OCI-LY3 (cell line): ENCODE measurements at regions not wholly inside any gene's neighbourhood (a gene's known extent, or its start where the extent isn't known, plus 50 kb on each side); places are given as distances from the start of the nearest gene placed in this dataset.

Source experiments
- H2AFZ ChIP-seq: fragments of 200-600, 300-600 bp; shearing (Covaris generic); 2 replicates; pipeline ENCODE4 v1.6.0; 2014; ENCODE audit warnings: antibody characterized with exemption, low read depth, low read length
- H3K27ac ChIP-seq: fragments of 200-600, 300-600 bp; sonication (generic); 2 replicates; pipeline ENCODE4 v1.5.1; 2014; ENCODE audit warnings: mild to moderate bottlenecking, low read length, moderate library complexity, mixed read lengths
- H3K27me3 ChIP-seq: fragments of 200-600, 300-600 bp; sonication (generic); 2 replicates; pipeline ENCODE4 v1.6.1; 2014; ENCODE audit warnings: low read depth, low read length, mixed read lengths
- H3K36me3 ChIP-seq: fragments of 200-600, 300-600 bp; sonication (generic); replicated peaks from 2 replicates; pipeline ENCODE3; 2014; ENCODE audit warnings: low read depth, low read length, mixed read lengths
- H3K4me1 ChIP-seq: fragments of 300-600, 200-600 bp; sonication (generic); 2 replicates; pipeline ENCODE4 v1.6.1; 2014; ENCODE audit warnings: low read length, mixed read lengths
- H3K4me2 ChIP-seq: fragments of 200-600, 300-600 bp; sonication (generic); 2 replicates; pipeline ENCODE4 v1.6.1; 2014; ENCODE audit warnings: low read length, mixed read lengths
- H3K4me3 ChIP-seq: fragments of 300-600, 200-600 bp; sonication (generic); 2 replicates; pipeline ENCODE4 v1.5.1; 2014; ENCODE audit warnings: antibody characterized with exemption, mild to moderate bottlenecking, low read length, moderate library complexity
- H3K79me2 ChIP-seq: fragments of 300-600, 200-600 bp; shearing (Covaris generic); 2 replicates; pipeline ENCODE4 v1.6.1; 2014; ENCODE audit warnings: mild to moderate bottlenecking, low read length, mixed read lengths
- H3K9ac ChIP-seq: fragments of 300-600, 200-600 bp; shearing (Covaris generic); 2 replicates; pipeline ENCODE4 v1.6.0; 2014; ENCODE audit warnings: mild to moderate bottlenecking, low read length, moderate library complexity
- H3K9me3 ChIP-seq: fragments of 200-600, 300-600 bp; shearing (Covaris generic); 2 replicates; pipeline ENCODE4 v1.6.1; 2014; ENCODE audit warnings: low read length, mixed read lengths; ENCODE audit not compliant: insufficient read depth
- H4K20me1 ChIP-seq: fragments of 200-600, 300-600 bp; sonication (generic); 2 replicates; pipeline ENCODE4 v1.6.1; 2016; ENCODE audit warnings: low read length, mixed read lengths; ENCODE audit not compliant: insufficient read depth
- EZH2phosphoT487 ChIP-seq: fragments of 200-600 bp; shearing (Covaris generic); IDR thresholded peaks from 2 replicates; pipeline ENCODE4 v1.6.1; 2018; ENCODE audit warnings: antibody characterized with exemption, mixed run types, low read depth
- TF ChIP-seq, protein P1 (sequence below): fragments of 200-600, 300-600 bp; sonication (generic); IDR thresholded peaks from 2 replicates; pipeline ENCODE4 v1.5.1; 2014; ENCODE audit warnings: antibody characterized with exemption, low read length, low read depth

DNA sequence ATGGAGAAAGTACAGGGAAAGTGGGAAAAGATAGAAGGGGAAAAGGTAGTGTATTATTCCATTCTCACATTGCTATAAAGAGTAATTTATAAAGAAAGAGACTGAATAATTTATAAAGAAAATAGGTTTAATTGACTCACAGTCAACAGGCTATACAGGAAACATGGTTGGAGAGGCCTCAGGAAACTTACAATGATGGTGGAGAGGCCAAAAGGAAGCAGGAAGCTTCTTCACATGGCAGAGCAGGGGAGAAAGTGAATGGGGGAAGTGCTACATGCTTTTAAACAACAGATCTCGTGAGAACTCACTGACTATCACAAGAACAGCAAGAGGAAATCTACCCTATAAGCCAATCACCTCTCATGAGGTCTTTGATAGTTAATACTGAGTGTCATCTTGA, 725.0 kb upstream of the FLRT2 start:
- Histone ChIP-seq H3K36me3 (no peaks in the 10 kb centered on the region), H3K4me2 (no peak overlapping the region)
- no peak for TF ChIP-seq EZH2phosphoT487

DNA sequence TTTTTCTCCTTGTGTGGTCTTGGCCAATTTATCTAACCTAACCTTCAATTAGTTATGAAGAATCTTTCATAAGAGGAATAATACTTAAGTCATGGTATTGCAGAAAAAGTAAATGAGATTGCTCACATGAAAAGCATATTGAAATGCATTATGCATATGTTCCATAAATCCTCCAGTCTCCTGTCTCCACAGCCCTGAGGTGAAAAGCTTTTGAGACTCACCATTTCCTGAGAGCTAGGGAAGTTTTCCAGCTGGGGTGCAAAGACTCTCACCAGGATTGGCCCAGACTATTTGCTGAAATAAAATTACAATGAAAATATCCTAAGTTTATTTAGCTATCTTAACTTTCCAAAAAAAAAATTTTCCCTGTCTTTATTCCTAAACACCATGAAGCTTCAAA, 723.8 kb upstream of the FLRT2 start:
- TF ChIP-seq, protein P1, sequence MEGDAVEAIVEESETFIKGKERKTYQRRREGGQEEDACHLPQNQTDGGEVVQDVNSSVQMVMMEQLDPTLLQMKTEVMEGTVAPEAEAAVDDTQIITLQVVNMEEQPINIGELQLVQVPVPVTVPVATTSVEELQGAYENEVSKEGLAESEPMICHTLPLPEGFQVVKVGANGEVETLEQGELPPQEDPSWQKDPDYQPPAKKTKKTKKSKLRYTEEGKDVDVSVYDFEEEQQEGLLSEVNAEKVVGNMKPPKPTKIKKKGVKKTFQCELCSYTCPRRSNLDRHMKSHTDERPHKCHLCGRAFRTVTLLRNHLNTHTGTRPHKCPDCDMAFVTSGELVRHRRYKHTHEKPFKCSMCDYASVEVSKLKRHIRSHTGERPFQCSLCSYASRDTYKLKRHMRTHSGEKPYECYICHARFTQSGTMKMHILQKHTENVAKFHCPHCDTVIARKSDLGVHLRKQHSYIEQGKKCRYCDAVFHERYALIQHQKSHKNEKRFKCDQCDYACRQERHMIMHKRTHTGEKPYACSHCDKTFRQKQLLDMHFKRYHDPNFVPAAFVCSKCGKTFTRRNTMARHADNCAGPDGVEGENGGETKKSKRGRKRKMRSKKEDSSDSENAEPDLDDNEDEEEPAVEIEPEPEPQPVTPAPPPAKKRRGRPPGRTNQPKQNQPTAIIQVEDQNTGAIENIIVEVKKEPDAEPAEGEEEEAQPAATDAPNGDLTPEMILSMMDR = no peak
- TF ChIP-seq EZH2phosphoT487 = no peak
- no peak overlapping the region for H3K4me2 ChIP-seq
- no peaks in the 10 kb centered on the region for H3K4me1 ChIP-seq
- H3K27ac ChIP-seq = no peak overlapping the region
- H3K9ac ChIP-seq = no peak overlapping the region
- no peaks in the 10 kb centered on the region for H3K27me3 ChIP-seq
- H4K20me1 ChIP-seq = no peaks in the 10 kb centered on the region
- no peak overlapping the region for H3K4me3 ChIP-seq
- no peaks in the 10 kb centered on the region for H3K79me2 ChIP-seq
- H3K9me3 ChIP-seq = no peaks in the 10 kb centered on the region
- no peaks in the 10 kb centered on the region for H3K36me3 ChIP-seq
- no peak overlapping the region for H2AFZ ChIP-seq

More for the DNA sequence above, 725.0 kb upstream of the FLRT2 start:
- Histone ChIP-seq H3K79me2 (no peaks in the 10 kb centered on the region), H3K27ac (no peak overlapping the region), H3K4me3 (no peak overlapping the region), H3K27me3 (no peaks in the 10 kb centered on the region), H2AFZ (no peak overlapping the region; the same call in 1 of the 2 replicates), H3K9ac (no peak overlapping the region), H3K4me1 (no peaks in the 10 kb centered on the region), H4K20me1 (no peaks in the 10 kb centered on the region), H3K9me3 (no peaks in the 10 kb centered on the region)

DNA sequence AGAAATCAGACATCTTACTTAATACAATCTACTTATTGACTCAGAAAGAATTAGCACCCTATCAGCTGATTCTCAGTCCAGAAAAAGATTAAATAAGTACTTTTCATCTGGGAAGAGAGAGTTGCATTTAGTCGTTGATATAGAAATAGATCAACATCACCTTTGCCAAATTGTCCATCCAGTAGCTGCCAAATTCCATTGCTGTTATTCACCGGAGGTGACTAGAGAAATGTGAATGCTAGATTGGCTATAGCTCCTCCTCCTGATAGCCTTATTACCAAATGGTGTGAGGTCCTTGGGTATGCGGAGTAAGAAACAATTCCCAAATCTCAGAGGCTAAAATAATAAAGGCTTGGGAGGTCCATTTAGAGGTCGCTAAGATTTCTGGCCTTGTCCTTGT, 723.3 kb upstream of the FLRT2 start:
- no peak overlapping the region for H3K9ac ChIP-seq
- no peaks in the 10 kb centered on the region for H3K36me3 ChIP-seq
- H3K9me3 ChIP-seq = no peaks in the 10 kb centered on the region
- H3K27me3 ChIP-seq = no peaks in the 10 kb centered on the region
- no peak overlapping the region for H3K4me2 ChIP-seq
- no peak overlapping the region for H3K27ac ChIP-seq
- no peak for TF ChIP-seq EZH2phosphoT487
- TF ChIP-seq, protein P1 = no peak
- H3K4me1 ChIP-seq = no peaks in the 10 kb centered on the region
- no peak overlapping the region for H3K4me3 ChIP-seq
- H4K20me1 ChIP-seq = no peaks in the 10 kb centered on the region
- H3K79me2 ChIP-seq = no peaks in the 10 kb centered on the region
- no peak overlapping the region for H2AFZ ChIP-seq

DNA sequence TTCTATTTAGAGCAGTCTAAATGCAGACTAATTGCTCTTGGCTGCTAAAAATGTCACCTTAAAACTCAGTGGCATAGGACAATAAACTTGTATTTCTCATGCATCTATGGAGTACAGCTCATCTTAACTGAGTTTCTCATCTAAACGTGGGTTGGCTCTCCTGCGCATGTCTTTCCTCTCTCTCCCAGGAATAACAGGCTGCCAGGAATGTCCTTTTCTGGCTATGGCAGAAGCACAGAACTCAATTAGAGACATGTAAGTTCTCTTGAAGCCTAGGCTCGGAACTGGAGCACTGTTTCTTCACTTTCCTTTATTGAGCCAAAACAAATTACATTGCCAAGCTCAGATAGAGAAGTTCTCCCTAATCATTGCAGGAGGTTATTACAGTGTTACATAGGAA, 722.3 kb upstream of the FLRT2 start:
- H3K4me3 ChIP-seq = no peak overlapping the region
- H4K20me1 ChIP-seq = no peaks in the 10 kb centered on the region
- H3K27me3 ChIP-seq = no peaks in the 10 kb centered on the region
- no peaks in the 10 kb centered on the region for H3K36me3 ChIP-seq
- no peaks in the 10 kb centered on the region for H3K79me2 ChIP-seq
- H3K4me2 ChIP-seq = no peak overlapping the region
- no peak overlapping the region for H3K27ac ChIP-seq
- H3K4me1 ChIP-seq = no peaks in the 10 kb centered on the region
- TF ChIP-seq, protein P1 = no peak
- no peak for TF ChIP-seq EZH2phosphoT487
- no peak overlapping the region for H3K9ac ChIP-seq
- no peaks in the 10 kb centered on the region for H3K9me3 ChIP-seq
- no peak overlapping the region; the same call in 1 of the 2 replicates for H2AFZ ChIP-seq

DNA sequence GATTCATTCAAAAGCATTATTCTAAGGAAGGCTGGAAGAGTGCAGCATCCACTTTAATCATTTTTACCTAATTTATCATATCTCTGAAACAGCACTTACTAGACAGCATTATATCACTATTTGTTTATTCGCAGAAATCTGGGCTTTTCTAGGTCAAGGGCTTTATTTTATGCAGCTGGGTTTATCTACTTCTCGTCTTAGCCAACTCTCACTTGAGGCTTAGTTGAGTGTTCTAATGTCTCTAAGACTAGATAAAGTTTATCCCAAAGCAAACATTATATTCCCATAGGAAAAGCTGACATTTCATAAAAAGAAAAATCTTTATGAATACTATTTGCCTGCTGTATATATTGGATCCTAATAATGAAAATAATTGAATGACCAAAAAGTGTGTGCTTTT, 720.8 kb upstream of the FLRT2 start:
- Histone ChIP-seq H3K9ac (no peak overlapping the region), H4K20me1 (no peaks in the 10 kb centered on the region), H3K27ac (no peak overlapping the region), H3K4me1 (no peaks in the 10 kb centered on the region), H3K4me2 (no peak overlapping the region), H3K79me2 (no peaks in the 10 kb centered on the region), H3K27me3 (no peaks in the 10 kb centered on the region), H3K36me3 (no peaks in the 10 kb centered on the region), H3K4me3 (no peak overlapping the region), H2AFZ (no peak overlapping the region), H3K9me3 (no peaks in the 10 kb centered on the region)
- TF ChIP-seq EZH2phosphoT487 = no peak
- TF ChIP-seq, protein P1 = no peak
